ENCODE measurements at regions not wholly inside any gene's neighbourhood (a gene's known extent, or its start where the extent isn't known, plus 50 kb on each side); places are given as distances from the start of the nearest gene placed in this dataset.

DNA sequence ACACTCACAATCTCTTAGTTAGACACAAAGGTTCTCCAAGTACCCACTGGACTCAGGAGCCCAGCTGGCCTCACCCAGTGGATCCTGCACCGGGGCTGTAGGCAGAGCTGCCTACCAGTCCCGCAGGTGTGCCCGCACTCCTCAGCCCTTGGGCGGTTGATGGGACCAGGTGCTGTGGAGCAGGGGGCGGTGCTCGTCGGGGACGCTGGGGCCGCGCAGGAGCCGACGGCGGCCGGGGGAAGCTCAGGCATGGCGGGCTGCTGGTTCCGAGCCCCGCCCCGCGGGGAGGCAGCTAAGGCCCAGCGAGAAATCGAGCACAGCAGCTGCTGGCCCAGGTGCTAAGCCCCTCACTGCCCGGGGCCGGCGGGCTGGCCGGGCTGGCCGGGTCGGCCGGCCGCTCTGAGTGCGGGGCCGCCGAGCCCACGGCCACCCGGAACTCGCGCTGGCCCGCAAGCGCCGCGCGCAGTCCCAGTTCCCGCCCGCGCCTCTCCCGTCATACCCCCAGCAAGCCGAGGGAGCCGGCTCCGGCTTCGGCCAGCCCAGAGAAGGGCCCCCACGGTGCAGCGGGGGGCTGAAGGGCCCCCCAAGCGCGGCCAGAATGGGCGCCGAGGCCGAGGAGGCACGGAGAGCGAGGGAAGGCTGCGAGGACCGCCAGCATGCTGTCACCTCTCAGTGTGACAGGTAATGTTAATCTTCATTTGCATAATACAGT lies 506.8 kb downstream of the LRFN5 start:
- FAIRE-seq (no peak), DNase-seq (ENCODE audit: insufficient read length, low spot score) (no peak)

DNA sequence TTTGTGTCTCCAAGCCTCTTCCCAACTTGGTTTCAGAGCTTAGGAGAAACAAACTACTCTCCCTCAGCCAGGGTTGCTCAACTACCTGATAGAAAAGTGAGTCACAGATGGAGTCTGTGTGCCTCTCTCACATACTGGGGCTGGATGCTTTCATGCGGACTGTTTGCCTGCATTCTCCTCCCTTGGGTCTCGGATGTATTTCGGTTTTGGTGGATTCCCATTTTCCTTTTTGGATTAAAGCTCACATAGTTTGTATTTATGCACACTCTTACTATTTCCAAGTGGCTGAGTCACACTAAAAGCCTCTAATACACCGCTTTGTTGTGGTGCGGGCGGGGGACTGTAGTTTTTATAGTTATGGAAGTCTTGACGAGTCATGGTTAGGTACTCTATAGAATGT lies 505.4 kb downstream of the LRFN5 start:
- no peak for DNase-seq (ENCODE audit: insufficient read length, low spot score)
- no peak for FAIRE-seq

DNA sequence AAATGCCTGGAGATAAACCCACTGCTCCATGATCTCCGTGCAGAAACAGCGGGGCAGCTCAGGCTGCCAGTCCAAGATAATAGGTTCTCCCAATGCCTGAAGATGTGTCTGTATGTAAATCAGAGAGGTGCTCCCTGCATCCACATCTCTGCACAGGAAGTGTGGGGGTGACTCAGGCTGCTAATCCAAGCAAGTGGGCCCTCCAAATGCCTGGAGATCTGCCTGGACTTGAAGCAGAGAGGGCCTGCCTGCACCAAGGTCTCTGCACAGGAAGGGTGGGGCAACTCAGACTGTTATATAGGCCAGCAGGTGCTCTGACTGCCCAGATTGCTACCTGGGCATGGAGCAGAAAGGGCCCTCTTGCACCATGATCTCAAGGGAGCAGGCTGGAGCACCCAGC lies 504.7 kb downstream of the LRFN5 start:
- DNase-seq (ENCODE audit: insufficient read length, low spot score) (no peak), FAIRE-seq (no peak)

DNA sequence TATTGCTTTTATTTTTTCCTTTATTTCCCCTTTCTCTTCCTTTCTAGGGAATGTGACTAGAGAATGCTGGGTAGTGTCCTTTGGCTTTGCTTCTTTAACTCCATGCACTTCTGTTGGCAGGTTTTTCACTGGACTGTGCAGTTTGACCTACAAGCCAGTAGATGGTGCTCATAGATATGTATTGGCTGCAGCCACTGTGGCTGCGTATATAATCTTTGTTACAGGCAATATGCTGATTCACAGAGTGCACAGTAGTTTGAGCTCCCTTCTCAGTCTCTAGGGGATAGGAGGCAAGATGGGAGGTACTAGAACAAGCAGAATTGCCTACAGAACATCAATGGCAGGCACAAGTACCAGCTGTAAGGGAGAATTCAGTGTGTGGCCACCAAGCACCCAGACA lies 503.5 kb downstream of the LRFN5 start:
- FAIRE-seq (no peak), DNase-seq (ENCODE audit: insufficient read length, low spot score) (no peak)

DNA sequence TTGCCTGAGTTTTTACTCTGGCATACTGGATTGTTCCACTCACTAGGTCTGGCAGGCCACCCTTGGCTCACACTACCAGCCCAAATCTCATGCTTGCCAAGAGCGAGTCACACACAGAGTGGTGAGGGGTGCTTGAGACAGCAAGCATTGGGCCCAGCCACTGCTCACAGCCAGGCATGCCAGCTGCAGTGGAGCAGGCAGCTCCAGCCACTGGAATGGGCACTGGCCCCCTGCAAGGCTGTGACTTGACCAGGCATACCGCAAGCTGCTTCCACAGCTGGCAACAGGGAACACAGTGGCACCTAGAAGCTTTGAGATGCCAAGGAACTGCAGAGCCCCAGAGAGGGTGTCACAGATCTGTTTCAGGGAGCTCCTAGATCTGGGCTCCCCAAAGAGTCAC lies 488.5 kb downstream of the LRFN5 start:
- no peak for FAIRE-seq
- no peak for DNase-seq (ENCODE audit: insufficient read length, low spot score)

DNA sequence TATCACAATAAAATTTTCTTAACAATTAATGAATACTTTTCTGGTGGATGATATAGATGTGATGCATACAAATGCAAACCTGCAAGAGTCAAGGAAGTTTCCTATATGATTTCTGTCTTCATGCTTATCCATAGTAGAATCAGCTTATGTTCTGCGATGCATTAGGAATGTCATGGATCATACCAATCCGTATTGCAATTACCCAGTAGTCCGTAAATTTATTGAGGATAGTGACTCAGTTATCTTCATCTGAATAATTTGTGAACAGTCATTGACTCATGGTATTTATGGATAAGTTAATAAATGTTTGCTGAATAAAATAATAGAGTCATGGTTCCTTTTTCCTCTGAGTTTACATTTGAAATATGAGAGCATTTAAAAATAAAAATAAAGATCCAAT lies 483.4 kb downstream of the LRFN5 start:
- DNase-seq (ENCODE audit: insufficient read length, low spot score) (no peak), FAIRE-seq (no peak)

DNA sequence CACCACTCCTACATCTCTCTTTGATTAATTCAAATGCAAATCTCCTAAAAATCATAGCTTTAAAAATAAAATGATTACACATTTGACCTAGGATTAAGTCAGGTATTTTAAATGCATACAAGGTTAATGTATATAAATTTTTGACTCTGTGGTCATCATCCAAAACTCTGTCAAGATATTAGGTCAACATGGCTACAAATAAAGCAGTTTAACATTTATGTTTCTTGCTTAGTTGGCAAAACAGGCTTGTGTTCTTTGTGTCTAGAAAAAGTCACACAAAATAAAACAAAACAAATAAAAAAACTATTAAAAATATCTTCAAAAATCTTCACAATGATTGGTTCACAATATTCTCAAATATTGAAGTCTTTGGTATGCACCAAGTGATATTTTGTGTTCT lies 473.2 kb downstream of the LRFN5 start:
- DNase-seq (ENCODE audit: insufficient read length, low spot score), result no peak
- no peak for FAIRE-seq

DNA sequence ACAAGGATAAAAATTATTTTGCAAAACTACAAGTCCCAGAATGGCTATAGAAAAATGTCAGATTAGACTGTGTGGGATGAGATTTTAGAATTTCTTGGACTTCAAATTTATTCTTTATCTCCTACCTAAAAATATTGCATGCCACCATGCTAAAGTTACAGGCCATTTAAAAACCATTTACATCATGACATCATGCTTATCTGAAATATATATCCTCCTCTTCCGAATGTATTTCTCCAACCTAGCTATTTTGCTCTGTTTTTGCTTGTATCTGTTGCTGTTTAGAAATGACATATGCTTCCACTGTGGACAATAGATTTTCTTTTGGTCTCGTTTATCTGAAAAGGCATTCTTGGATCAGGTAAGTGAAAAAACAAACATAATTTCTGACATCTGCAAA lies 471.7 kb downstream of the LRFN5 start:
- FAIRE-seq, result no peak
- DNase-seq (ENCODE audit: insufficient read length, low spot score), result no peak

DNA sequence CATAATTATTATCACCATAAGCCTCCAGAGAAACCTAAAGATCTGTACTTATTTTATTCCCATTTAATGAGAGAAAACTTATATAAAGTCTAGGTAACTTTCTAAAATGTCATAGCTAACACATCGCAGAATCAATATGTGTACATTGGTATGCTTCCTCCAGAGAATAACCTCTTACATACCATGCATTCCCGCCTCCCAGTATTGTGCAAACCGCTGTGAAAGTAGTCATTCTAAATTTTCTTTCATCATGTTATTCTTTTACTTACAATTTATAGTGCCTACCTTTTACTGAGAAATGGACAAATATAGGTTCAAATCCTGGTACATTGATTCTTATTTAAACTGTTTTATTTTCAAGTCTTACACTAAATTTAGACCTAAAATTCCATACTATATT lies 463.4 kb downstream of the LRFN5 start:
- FAIRE-seq (no peak), DNase-seq (ENCODE audit: insufficient read length, low spot score) (no peak)

DNA sequence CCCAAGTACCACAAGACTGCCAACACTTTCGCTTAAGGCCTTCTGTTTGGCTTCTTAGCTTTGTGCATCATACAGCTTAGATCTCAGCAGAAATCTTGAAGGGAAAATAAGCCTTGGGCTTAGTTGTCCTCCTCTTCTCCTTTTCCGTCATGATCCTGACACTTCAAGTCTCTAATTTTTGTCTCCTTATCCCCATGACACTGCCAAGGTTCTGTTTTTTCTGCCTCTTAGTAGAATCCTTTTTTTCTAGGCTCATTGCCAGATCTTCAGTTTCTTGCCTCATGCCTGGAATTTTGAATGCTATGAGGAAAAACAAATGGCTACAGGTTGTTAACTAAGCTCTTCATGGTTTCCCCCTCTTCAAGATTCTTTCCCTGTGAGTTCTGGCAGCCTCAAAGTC lies 450.4 kb downstream of the LRFN5 start:
- FAIRE-seq, result no peak
- DNase-seq (ENCODE audit: insufficient read length, low spot score), result no peak

DNA sequence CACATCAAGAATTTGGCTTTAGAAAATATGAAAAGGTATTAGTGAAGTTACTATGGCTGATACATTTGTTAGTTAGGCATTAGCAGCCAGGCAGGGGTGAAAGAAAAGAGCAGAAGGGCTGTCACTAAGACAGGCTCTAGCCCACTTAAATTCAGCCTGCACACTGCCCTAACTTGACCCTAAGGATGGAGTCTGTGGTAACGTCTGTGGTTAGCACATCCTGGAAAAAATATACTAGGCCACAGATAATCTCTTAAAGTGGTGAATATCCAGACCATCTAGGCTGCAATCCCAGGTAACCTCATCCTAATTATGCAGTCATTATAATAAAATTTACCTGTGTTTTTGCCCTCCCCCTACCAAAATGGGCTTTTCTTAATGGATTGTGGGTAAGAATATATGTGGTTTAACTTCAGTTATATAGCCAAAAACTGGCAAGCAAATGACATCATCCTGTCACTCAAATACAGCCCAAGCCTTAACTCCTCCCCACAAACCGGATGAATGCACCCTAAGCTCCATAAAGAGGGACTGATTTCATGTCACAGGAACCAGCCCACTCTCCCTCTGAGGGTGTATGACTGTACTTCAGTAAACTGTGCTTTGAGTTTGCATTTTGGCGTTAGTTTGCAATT lies 440.9 kb downstream of the LRFN5 start:
- FAIRE-seq (no peak), DNase-seq (ENCODE audit: insufficient read length, low spot score) (no peak)

DNA sequence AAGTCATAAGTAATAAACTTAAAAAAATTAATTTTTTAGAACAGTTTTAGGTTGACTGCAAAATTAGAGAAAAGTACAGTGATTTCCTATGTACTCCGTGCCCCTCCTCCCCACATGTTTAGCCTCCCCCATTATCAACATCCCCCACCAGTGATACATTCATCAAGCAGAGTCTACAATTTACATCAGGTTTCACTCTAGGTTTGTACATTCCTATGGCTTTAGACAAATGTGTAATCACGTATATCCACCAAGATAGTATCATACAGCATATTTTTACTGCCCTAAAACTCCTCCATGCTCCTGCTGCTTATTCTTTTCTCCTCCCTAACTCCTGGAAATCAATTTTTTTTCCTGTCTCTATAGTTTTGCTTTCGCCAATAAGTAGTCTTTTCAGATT lies 438.7 kb downstream of the LRFN5 start:
- FAIRE-seq (no peak), DNase-seq (ENCODE audit: insufficient read length, low spot score) (no peak)

DNA sequence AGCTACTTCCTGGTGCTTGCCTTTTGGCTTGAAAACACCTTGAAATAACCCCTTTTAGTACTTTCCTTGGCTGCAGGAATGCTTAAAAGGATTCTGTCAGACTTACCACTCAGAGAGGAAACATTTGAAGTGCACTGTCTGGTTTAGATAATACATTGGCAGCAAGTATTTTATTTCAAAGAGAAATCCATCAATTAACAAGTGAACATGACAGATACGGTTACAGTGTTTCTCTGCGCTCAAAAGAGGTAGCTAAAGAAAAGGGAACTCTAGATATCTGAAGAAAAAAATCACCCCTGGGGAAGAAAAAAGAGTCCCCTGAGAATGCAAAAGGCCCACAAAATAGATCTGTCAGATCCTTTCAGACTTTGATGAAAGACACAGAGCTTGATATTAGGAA lies 421.9 kb downstream of the LRFN5 start:
- DNase-seq (ENCODE audit: insufficient read length, low spot score) (no peak), FAIRE-seq (no peak)

DNA sequence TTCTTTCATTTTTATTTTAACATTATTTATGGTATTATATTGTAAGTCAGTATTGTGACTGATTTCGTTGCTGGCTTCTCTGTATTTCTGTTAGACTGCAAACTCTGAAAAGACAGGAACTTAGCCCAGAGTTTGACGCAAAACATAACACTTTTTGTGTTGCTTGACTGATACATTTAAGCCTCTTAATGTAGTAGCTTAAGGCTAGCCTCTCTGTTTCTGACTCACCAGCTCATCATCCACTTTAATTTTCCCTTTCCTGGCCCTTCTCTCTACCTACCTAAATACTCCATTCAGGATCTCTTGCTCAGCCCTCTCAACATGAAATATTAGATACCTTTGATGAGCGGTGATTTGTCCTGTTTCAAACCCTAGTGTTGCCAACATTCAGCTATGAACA lies 420.6 kb downstream of the LRFN5 start:
- no peak for DNase-seq (ENCODE audit: insufficient read length, low spot score)

DNA sequence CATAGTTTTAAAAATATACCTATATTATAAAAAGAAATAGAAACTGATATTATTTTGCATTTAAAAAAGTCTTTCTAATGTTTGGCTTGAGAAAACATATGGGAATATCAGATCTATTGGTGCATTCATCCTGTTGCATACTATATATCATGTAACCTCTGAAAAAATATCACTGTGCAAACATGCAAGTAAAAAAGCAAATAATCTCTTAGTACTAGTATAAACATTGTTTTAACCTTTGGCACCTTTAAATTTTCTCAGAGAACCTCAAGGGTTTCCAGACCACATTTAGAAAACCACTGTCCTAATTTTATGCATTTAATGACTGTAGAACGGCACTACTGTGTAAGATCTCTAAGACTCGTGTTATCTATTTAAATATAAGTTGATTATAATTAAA lies 416.8 kb downstream of the LRFN5 start:
- DNase-seq (ENCODE audit: insufficient read length, low spot score) (no peak), FAIRE-seq (no peak)

More for the DNA sequence above, 420.6 kb downstream of the LRFN5 start:
- no peak for FAIRE-seq

DNA sequence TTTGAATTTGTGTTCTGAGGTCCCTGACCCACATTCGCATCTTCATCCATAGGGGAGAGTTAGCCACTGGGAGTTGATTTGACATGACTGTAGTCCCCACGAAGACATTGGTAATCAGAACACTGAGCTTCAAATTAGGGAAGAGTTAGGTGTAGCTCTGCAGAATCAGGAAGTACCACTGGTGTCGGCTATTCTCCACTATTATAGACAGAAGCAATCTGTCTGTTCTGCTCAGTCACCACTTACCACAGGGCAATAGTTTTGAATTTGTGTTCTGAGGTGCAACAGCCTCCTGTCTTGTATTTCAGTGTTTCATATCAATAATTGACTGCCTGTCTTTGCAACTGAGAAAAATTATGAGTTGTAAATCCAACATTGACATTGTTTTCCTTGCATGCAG lies 407.6 kb downstream of the LRFN5 start:
- DNase-seq (ENCODE audit: insufficient read length, low spot score), result no peak
- no peak for FAIRE-seq

DNA sequence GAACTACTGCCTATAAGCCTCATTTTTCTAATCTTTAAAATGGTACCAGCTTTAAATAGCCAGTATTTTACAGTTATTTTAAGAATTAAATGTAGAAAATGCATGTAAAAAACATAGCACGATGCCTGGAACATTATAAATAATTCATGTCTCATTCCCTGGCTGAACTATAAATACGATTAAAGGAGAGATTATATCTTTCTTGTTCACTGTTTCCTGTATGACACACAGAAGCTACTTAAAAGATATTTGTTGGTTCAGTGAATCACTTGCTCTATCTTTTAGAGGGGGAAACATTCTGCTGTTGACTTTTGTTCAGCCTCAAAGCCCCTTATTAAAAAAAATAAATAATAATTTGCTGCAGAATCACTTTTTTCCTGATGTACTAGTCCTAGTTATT lies 406.9 kb downstream of the LRFN5 start:
- no peak for FAIRE-seq
- DNase-seq (ENCODE audit: insufficient read length, low spot score), result no peak

DNA sequence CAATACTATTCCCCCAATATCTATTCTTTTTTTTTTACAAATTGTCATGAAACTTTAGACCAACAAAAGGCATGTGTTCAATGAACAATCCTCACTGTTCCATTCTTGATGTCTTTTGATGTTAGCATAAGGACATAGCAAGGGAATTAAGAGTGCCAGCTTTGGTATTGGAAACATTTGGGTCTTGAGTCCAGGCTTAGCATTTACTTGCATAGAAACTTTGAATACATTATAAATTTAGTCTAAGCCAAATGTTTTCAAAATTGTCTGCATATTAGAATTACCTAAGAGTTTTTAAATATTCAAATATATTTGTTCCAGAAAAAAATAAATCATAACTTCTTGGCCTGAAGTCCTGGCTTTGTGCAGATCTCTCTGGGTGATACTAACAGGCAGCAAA lies 406.5 kb downstream of the LRFN5 start:
- DNase-seq (ENCODE audit: insufficient read length, low spot score) (no peak), FAIRE-seq (no peak)

DNA sequence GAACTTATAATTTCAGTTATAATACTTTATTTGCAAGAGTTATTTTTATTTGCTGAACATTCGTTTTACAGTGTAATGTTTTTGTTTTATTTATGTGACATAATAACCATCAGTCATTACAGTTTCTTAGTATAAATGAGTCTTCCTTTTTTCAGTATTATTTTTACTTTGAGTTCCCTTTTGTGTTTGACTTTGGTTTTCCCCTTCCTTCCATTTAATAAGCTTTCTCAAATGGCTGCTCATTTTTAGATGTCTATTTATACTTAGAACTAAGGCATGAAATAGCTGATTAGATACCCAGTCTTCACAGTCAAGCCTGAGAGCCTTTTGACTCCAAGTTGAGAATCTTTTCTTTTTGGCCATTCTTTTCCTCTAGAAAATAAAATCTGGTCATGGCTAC lies 404.5 kb downstream of the LRFN5 start:
- no peak for FAIRE-seq
- no peak for DNase-seq (ENCODE audit: insufficient read length, low spot score)

DNA sequence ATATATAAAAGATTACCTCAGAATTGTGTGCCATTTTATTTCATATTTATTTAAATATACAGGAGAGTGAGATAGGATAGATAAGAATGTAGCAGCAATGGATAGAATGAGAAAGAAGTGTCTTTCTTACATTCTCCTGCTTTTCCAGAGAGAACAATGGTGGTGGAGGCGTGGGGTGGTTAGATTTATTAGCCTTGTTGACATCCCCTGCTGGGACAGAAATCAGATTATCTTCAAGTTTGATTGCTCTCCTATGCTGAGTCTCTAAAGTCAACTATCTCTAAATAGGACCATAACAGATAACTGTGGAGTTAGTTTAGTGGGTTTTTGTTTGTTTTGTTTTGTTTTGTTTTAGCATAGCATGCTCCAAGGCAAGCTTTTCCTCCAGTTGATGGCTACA lies 397.6 kb downstream of the LRFN5 start:
- DNase-seq (ENCODE audit: insufficient read length, low spot score) (no peak), FAIRE-seq (no peak)

DNA sequence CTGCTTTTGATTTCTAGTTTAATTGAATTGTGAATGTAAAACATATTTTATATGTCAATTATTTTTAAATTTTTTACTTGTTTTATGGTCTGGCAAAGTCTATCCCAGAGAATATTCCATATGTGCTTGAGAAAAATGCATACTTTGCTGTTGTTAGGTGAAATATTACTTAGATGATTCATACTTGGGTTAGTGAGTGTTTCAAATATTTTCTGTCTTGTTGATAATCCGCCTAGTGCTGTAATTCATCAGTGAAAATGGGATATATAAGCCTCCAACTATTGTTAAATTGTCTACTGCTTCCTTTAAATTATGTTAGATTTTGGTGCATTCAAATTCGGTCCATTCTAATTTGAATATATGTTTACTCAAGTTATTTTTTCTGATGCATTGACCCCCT lies 395.5 kb downstream of the LRFN5 start:
- no peak for FAIRE-seq
- no peak for DNase-seq (ENCODE audit: insufficient read length, low spot score)

DNA sequence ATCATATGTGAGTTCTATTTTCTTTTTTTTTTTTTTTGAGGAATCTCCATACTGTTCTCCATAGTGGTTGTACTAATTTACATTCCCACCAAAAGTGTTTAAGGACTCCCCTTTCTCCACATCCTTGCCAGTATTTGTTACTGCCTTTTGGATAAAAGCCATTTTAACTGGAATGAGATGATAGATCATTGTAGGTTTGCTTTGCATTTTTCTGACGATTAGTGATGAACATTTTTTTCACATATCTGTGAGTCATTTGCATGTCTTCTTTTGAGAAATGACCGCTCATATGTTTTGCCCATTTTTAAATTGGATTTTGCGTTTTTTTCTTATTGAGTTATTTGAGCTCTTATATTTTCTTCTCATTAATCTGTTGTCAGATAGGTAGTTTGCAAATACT lies 394.8 kb downstream of the LRFN5 start:
- DNase-seq (ENCODE audit: insufficient read length, low spot score) (no peak), FAIRE-seq (no peak)

DNA sequence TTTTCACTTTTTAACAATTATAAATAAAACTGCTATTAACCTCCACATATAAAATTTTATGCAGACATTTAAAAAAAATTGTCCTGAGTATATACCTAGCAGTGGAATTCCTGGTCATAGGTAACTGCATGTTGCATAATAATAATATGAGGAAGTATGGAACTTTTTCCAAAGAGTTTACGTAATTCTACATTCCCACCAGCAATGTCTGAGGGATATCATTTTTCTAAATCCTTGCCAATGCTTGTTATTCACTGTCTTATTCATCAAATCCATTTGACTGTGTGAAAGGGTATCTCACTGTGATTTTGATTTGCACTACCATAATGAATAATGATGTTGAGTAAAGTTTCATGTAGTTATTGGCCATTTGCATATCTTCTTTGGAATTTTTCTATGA lies 393.8 kb downstream of the LRFN5 start:
- DNase-seq (ENCODE audit: insufficient read length, low spot score) (no peak), FAIRE-seq (no peak)

All from GM19239 (cell line).